Lung (tissue), 11 donors: ENCODE measurements at regions not wholly inside any gene's neighbourhood (a gene's known extent, or its start where the extent isn't known, plus 50 kb on each side); places are given as distances from the start of the nearest gene placed in this dataset.
A peak's percentile ranks its signal among the peaks of the same experiment; 100 is the strongest.
"Not testable (repeated sequence)": the region's sequence is repeated elsewhere in the genome, so short reads cannot be mapped to it uniquely, and the experiment has no call there.

ENCODE experiments used
- ATAC-seq: fragments of 200-7000 bp; cut with Tn5 transposase; one replicate; pipeline ENCODE4 v1.9.1; 2020; ENCODE audit warnings: moderate number of reproducible peaks; ENCODE audit not compliant: insufficient read depth, low FRiP score
- DNase-seq, 3 donors: peaks; one replicate each; pipeline ENCODE4 v3.0.0-alpha.2; 2013 to 2017
- H3K27ac ChIP-seq, 2 donors: one replicate each; pipeline ENCODE4 v1.5.1; 2013; ENCODE audit warnings: mild to moderate bottlenecking in 2 of 2, moderate library complexity in 2 of 2, control low read depth in 1 of 2, inconsistent platforms in 1 of 2, low read depth in 1 of 2, low read length in 1 of 2
- H3K27me3 ChIP-seq, 3 donors: one replicate each; pipeline ENCODE4 v1.5.1; 2013; ENCODE audit warnings: low read length in 2 of 3; ENCODE audit not compliant: control insufficient read depth in 3 of 3, insufficient read depth in 3 of 3
- H3K36me3 ChIP-seq, 4 donors: one replicate each; pipeline ENCODE4 v1.5.1; 2013; ENCODE audit warnings: low read length in 4 of 4, mild to moderate bottlenecking in 1 of 4, moderate library complexity in 1 of 4; ENCODE audit not compliant: control insufficient read depth in 4 of 4, insufficient read depth in 4 of 4
- H3K4me1 ChIP-seq, 5 donors: one replicate each; pipeline ENCODE4 v1.5.1; 2013; ENCODE audit warnings: low read length in 5 of 5, mild to moderate bottlenecking in 2 of 5, moderate library complexity in 1 of 5; ENCODE audit not compliant: control insufficient read depth in 5 of 5, insufficient read depth in 5 of 5
- H3K4me3 ChIP-seq: one replicate; pipeline ENCODE4 v1.5.1; 2013; ENCODE audit warnings: mild to moderate bottlenecking, control low read depth, moderate library complexity
- H3K9ac ChIP-seq, 2 donors: one replicate each; pipeline ENCODE4 v1.5.1; 2013; ENCODE audit warnings: low read length in 2 of 2, control low read depth in 1 of 2; ENCODE audit not compliant: insufficient read depth in 1 of 2
- H3K9me3 ChIP-seq, 4 donors: one replicate each; pipeline ENCODE4 v1.5.1; 2013; ENCODE audit warnings: low read length in 3 of 4, mild to moderate bottlenecking in 1 of 4, moderate library complexity in 1 of 4; ENCODE audit not compliant: control insufficient read depth in 4 of 4, insufficient read depth in 3 of 4
- CTCF ChIP-seq: IDR thresholded peaks from 2 replicates; pipeline ENCODE4 v1.5.1; 2012; ENCODE audit warnings: mild to moderate bottlenecking; ENCODE audit errors: control extremely low read depth, extremely low read depth
- WGBS, 2 donors: extraction: QIAGEN DNeasy Blood & Tissue Kit; methylation state at CpG; one replicate each; pipeline ENCODE4 v1.1.7; 2013; 5-methylcytosine and 5-hydroxymethylcytosine counted together
- donor health status: control.
- donor health status: control.
- donor health status: Bipolar disorder and iron deficiency.
- donor health status: healthy.
- donor health status: DM: yes; HTN: yes; CAD: no.

GRCh38 chr3:125766285-125766826 lies 171.1 kb upstream of the OSBPL11 start:
- not testable (repeated sequence) for H3K9ac ChIP-seq, H3K9me3 ChIP-seq, ATAC-seq, H3K27ac ChIP-seq, H3K36me3 ChIP-seq, H3K4me1 ChIP-seq
- 0 to 1% methylated on average over 34 to 54 of the region's 54 CpGs for WGBS, 2 donors
- peak overlapping the region; percentile 42 for H3K4me3 ChIP-seq
- peaks cover 0 to 21% (median 13%) of the 10 kb centered on the region in 3 donors for H3K27me3 ChIP-seq
- DNase-seq: peak; percentile 56 to 62 (median 59)
- TF ChIP-seq CTCF: peak; percentile 80

GRCh38 chr3:125766931-125767330 lies 171.6 kb upstream of the OSBPL11 start:
- not testable (repeated sequence) for H3K27ac ChIP-seq, ATAC-seq
- peak in 2 of 3 donors; percentile 1 to 22 for DNase-seq

GRCh38 chr3:125767641-125768040 lies 172.3 kb upstream of the OSBPL11 start:
- no peak for TF ChIP-seq CTCF
- no peaks in the 10 kb centered on the region for H3K9me3 ChIP-seq
- no peaks in the 10 kb centered on the region for H3K36me3 ChIP-seq
- no peak overlapping the region for H3K9ac ChIP-seq
- H3K4me1 ChIP-seq: no peaks in the 10 kb centered on the region
- H3K4me3 ChIP-seq: no peak overlapping the region
- 92 to 94% methylated on average over 14 of the region's 14 CpGs for WGBS, 2 donors
- no peak for ATAC-seq
- no peak overlapping the region for H3K27ac ChIP-seq
- peaks cover 0 to 21% (median 13%) of the 10 kb centered on the region in 3 donors for H3K27me3 ChIP-seq
- DNase-seq: no peak

More at GRCh38 chr3:125766931-125767330, 171.6 kb upstream of the OSBPL11 start:
- not testable (repeated sequence) for H3K9me3 ChIP-seq, H3K36me3 ChIP-seq, H3K9ac ChIP-seq, H3K4me3 ChIP-seq, H3K4me1 ChIP-seq
- H3K27me3 ChIP-seq: peaks cover 0 to 21% (median 13%) of the 10 kb centered on the region in 3 donors
- 1 to 6% methylated on average over 12 to 23 of the region's 23 CpGs for WGBS, 2 donors

GRCh38 chr3:125768821-125769220 lies 173.5 kb upstream of the OSBPL11 start:
- H3K4me3 ChIP-seq, H3K9me3 ChIP-seq, H3K36me3 ChIP-seq, H3K27ac ChIP-seq, H3K9ac ChIP-seq, ATAC-seq, DNase-seq, H3K4me1 ChIP-seq: not testable (repeated sequence)
- 57 to 66% methylated on average over 7 of the region's 7 CpGs for WGBS, 2 donors
- peaks cover 0 to 21% (median 13%) of the 10 kb centered on the region in 3 donors for H3K27me3 ChIP-seq

GRCh38 chr3:125771506-125771905 lies 176.2 kb upstream of the OSBPL11 start:
- H3K4me1 ChIP-seq, DNase-seq, H3K4me3 ChIP-seq, H3K27me3 ChIP-seq, H3K36me3 ChIP-seq, H3K27ac ChIP-seq, H3K9me3 ChIP-seq, ATAC-seq, H3K9ac ChIP-seq: not testable (repeated sequence)
- WGBS, 2 donors: 82 to 88% methylated on average over 13 of the region's 13 CpGs

- not testable (repeated sequence) for H3K27ac ChIP-seq, H3K4me1 ChIP-seq, H3K27me3 ChIP-seq, ATAC-seq, H3K36me3 ChIP-seq, H3K9ac ChIP-seq, DNase-seq, H3K9me3 ChIP-seq, H3K4me3 ChIP-seq
- 63 to 72% methylated on average over 7 of the region's 7 CpGs for WGBS, 2 donors
Observed at GRCh38 chr3:125774433-125775034, 179.2 kb upstream of the OSBPL11 start.

GRCh38 chr3:125775106-125775505 lies 179.8 kb upstream of the OSBPL11 start:
- WGBS, 2 donors: 65 to 70% methylated on average over 3 of the region's 3 CpGs
- ATAC-seq, H3K9me3 ChIP-seq, H3K27me3 ChIP-seq, H3K27ac ChIP-seq, H3K9ac ChIP-seq, H3K36me3 ChIP-seq, H3K4me3 ChIP-seq, H3K4me1 ChIP-seq: not testable (repeated sequence)
- DNase-seq: peak in 1 of 3 donors; percentile 2
